DMS53 (cell line): ENCODE measurements at regions not wholly inside any gene's neighbourhood (a gene's known extent, or its start where the extent isn't known, plus 50 kb on each side); places are given as distances from the start of the nearest gene placed in this dataset.
A peak's percentile ranks its signal among the peaks of the same experiment; 100 is the strongest.

ENCODE experiments used
- DNase-seq: peaks from one replicate; lab custom pipeline; 2025; lab: John Stamatoyannopoulos, UW

DNA sequence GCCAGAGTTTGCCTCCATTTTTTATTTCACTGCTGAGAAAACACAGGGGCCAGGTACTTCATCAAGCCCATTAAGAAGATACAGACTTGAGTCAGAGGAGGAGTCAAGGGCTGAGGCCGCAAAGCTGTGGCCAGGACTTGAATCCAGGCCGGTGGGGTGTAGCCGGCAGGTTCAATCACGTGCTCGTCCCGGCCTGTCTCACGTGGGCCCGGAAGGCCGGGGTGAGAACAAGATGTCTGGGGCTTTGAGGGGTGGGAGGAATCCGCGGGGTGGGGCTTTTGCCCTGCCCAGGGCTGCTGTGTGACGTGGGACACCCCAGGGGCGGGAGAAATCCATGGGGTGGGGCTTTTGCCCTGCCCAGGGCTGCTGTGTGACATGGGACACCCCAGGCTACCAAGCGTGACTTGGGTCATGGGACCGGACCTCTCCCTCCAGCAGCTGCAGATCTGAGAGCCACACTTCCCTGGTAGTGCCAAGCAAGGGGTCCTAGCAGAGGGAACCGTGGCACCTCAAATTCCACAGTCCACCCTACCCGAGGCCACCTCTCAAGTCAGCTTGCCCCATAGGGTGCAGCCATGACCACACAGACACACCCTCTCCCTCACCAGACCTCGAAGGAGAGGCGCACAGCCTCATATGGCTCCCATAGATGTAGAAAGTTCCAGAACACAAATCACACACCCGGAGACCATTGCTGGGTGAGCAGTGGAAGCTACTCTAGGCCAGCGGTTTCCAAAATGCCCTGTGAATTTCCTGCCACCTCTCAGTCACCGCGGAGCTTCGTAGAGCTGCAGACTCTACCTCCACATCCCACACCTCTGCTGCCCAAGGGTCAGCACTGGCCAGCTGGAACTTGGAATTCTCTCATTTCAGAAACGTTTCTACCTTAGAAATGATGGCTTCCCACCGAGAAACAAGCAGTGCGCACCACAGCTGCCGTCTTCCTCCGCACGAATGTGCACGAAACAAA, 156.1 kb downstream of the DLL1 start:
- DNase-seq = no peak

DNA sequence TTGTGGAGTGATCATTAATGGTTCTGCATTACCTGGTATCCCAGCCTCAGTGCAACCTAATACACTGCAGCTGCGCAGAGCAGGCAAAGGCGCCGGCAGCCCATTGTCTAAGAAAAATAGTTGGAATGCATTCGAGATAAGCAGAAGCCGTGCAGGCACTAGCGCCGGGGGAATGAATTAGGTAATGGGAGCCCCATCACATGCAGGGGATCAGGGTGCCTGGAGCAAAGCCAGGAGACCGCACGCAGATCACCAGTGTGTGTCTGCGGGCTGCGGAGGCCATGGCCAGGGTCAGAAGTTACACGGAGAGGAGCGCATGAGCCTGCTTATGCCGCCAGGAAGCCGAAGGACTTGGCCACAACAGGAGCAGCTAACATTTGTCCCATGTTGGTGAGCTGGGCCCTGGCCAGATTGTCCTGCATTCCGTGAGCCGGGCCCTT, 156.8 kb downstream of the DLL1 start:
- peak; percentile 12 for DNase-seq

DNA sequence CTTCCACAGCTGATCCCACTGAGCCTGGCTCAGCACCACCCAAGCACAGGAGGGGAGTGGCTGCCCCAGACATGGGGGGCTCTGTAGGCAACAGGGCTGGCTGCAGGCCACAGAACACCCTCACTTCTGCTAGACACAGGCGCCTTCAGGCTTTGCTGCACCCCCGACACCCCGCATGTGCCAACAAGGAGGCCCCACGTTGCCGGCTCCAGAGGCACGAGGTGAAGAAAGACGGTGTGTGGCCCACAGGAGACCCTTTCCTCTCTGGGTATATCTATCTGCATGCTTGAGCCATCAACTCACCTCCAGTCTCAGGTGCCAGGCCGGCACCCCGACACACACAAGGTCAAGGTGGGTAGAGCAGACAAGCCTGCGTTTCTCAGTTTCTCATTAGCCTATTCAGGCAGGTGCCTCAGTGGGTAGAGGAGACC, 158.3 kb downstream of the DLL1 start:
- no peak for DNase-seq

DNA sequence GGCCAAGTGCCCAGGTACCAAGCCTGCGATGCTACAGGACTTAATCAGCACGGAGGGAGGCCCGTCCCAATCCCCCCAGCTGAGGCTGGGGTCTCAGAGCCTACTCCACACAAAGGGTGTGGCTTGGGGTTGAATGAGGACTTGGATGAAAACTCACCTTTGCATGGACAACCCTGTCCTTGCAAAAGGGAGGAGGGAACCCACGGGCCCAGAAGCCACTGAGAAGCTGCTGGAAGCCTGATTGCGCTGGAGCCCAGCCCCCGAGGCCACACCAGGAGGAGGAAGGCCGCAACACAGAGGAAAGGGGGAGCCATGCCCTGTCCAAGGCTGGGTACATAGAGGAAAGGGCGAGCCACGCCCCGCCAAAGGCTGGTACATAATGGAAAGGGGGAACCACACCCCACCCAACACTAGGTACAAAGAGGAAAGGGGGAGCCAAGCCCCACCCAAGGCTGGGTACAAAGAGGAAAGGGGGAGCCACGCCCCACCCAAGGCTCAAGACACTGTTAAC, 158.8 kb downstream of the DLL1 start:
- DNase-seq = no peak

DNA sequence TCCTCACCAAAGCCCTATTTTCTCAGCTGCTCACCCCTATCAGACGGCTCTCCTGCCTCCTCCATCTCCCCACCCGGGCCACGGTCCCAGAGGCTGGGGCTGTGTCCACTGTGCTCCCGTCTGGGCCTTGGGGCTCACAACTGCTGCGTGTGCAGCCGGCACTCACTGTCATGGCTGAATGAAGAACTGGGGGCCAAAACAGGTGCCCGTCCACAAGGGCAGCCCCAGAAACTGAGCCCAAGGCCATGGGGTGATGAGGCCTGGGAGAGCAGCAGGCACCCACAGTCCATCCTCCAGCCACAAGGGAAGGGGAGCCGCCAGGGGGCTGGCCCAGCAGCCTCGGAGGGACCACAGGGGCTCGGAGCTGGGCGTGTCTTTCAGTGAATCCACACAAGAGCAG, 159.5 kb downstream of the DLL1 start:
- no peak for DNase-seq

DNA sequence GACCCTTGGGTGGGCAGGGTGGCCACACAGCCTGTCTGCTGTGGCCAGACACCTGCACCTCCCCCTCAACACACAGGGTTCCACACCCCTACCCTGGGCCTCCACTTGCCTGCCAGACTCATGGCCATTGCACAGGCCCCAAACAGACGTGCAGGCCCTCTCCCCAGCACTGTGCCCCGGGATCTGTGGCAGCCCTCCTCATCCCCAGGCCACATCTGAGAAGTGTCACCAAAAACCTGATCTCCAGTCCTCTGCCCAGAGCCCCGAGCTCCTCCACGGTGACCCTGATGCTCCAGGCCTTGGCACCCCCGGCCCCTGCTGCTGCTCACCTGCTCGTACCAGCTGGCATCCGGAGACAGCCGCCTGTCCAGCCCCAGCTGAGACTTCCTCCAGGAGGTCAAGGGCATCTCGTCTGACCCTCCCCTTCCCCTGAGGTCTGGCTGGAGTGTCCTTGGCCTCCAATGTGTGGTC, 160.1 kb downstream of the DLL1 start:
- no peak for DNase-seq

DNA sequence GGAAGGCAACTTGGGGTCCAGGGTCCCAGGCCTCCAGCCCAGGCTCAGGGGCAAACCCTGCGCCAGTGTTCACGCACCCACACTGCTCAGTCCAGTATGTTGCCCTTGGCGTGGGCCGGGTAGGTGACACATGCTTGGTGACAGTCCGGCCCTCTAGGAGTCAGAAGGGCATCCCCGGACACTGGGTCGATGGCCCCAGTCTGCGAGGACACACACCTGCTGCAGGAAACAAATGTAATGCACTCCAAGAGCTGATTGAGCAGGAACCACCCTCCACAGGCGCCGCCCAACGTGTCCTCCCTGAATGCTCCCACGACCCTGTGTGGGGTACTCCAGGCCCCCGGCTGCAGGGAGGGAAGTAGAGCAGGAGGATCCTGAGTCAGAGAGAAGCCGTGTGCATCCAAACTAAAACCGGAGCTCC, 160.7 kb downstream of the DLL1 start:
- DNase-seq = no peak

DNA sequence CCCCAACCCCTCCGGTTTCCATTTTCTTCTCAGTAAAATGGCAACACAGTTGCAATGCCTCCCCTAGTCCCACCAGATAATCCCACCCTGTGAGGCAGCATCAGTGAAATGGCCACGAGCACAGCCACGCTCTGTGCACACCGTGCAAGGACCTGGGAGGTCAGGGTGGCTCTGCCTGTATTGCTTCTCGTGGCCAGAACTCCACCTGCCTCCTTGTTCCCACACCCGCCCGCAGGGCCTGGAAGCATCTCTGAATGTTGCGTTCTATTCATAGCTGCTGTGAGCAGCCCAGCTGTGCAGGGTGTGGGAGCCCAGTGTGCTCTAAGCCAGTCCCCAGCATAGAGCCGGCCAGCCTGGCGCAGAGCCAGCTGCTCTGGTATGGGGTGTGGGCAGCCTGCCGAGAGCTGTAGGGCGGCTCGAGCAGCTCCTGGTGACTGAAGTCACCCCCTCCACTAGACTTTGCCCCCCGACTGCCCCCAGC, 161.1 kb downstream of the DLL1 start:
- peak; percentile 62 for DNase-seq

DNA sequence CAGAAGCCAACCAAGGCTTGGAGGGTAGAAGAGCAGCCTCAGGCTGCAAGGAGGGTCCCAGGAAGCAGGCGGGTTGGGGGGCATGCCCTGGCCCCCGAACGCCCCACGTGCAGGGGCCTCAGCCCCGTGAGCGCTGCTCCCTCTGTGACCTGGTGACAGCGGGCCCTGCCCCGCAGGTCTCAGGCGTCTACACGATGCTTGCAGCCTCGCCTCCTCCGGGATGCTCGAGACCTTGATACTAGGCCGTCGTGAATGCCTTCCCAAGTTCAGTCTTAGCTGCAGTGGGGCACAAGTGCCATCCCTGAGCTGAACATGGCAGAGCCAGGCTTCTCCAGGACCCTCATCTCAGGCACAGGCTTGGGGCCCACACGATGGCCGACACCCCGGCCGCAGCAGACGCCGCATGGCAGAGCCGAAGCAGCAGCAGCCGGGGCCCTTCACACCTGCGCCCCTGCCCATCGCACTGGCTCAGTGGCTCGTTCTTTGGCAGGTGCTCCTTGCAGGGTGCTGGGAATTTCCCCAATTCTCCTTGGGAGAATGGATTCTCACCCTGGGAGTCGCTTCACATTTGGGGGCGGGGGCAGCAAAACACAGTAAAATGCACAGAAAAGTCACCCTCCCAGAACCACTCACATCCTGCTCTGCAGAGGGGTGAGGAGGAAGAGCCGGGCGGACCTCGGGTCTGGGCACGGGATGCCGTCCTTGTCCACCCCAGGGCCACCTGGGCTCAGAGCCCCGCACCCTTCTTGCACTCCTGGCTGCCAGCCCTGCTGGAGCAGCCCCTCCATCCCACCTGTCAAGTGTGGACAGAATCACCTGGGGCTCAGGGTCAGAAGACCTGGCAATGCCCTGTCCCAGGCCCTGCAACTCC, 161.8 kb downstream of the DLL1 start:
- DNase-seq = no peak

DNA sequence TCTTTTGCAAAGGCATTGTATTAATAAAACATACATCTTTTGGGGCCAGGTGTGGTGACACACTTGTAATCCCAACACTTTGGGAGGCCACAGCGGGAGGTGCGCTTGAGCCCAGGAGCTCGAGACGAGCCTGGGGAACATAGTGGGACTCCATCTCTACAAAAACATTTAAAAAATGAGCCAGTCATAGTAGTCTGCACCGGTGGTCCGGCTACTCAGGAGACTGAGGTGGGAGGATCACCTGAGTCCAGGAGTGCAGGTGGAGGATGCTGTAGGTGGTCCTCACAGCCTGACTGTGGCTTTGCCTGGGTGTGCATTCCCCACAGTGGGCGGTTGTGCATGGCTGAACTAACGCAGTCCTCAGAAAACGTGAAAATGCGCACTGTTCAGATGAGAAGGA, 162.5 kb downstream of the DLL1 start:
- DNase-seq = no peak

DNA sequence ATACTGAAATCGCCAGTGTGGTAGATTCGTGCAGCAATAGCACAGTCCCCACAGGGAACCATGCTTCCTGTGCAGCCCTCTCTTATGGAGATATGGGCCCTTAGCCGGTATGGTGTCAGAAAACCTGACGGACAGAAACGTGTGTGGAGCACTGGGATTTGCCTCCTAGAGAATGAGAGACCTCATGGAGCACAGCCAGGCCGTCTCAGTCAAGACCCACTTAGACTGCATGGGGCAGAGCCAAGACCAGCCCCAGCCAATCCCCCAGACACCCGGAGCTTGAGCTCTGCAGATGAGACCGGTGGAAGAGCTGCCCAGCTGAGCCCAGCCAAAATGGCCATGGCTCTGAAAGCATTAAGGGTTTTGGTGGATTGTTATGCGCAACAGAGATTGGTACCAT, 163.7 kb downstream of the DLL1 start:
- DNase-seq = no peak

DNA sequence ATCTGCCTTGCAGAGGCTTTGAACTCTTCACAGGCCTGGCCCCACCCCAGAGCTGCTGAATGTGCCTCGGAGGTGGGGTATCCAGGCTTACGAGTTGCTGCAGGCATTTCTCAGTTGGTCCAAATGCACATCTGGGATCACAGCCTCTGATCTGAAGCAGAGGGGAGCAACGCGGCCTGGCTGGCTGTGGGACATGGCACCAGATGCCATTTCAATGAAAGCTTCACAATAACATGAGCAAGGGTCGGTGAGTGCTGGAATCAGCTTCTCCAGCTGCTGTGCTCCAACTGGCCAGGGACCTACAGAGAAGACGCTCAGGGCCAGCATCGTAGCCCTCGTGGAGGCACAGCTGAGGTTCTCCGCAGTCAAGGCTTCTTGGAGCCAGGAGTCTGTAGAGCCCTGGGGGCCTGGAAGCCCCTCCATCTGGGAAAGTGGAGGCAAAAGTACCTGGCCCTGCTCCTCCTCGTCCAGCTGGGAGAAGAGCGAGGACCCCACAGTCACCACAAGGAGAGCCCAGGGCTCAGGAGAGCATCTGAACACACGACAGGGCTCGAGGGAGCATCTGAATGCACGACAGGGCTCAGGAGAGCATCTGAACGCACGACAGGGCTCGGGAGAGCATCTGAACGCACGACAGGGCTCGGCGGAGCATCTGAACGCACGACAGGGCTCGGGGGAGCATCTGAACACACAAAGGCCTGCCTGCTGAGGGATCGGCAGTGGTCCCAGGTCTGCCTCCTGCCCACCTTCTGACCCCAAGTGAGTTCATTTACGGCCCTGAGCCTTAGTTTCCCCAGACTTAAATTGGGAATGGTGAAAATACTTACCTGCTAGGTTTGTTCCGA, 165.2 kb downstream of the DLL1 start:
- DNase-seq = no peak

DNA sequence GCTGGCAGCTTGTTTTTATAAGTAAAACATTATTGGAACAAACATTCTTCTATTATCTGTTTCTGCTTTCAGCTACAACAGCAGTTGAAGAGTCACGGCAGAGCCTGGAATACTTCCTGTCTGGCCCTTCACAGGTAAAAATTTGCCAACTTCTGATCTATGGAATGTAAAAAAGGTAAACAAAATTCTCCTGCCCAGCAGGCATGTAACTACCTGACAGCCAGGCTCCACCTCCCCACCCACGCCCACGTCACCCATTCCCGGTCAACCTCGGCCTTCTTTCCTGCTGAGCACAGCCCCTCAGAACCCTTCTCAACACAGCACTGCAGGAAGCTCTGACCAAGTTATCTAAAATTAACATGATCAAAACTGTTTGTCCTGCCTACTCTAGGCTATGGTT, 166.0 kb downstream of the DLL1 start:
- peak; percentile 61 for DNase-seq

DNA sequence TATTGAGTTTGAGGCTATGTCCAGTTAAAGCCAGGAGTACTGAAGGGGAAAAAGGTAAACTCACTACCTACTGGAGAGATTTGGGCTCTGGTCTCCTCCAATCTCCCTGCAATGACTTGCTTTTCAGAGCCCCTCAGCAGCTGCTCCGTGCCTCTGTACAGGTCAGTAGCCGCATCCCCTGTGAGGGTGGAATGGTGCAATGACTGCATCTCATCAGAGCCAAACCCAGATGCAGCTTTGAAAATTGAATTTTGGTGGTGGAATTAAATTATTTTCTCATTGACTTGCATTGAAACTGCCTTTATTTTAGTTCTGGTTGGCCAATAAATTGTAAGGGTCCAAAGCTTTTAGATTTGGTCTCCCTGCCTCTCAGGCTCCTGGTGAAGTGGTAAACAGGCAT, 166.7 kb downstream of the DLL1 start:
- DNase-seq = no peak

DNA sequence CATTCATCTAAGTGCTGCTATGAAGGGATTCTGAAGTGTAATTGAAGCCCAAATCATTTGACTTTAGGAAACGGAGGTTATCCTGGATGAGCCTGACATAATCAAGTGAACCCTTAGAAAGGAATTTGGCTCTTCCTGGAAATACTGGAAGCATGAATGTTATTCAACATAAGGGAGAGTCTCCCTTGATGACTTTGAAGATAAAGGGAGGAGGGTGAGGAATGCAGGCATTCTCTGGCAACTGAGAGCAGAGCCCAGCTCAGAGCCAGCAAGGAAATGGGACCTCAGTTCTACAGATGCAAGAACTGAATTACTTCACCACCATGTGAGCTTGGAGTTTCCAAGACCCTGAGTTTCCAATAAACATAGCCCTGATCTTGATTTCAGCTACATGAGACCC, 168.2 kb downstream of the DLL1 start:
- DNase-seq = no peak

DNA sequence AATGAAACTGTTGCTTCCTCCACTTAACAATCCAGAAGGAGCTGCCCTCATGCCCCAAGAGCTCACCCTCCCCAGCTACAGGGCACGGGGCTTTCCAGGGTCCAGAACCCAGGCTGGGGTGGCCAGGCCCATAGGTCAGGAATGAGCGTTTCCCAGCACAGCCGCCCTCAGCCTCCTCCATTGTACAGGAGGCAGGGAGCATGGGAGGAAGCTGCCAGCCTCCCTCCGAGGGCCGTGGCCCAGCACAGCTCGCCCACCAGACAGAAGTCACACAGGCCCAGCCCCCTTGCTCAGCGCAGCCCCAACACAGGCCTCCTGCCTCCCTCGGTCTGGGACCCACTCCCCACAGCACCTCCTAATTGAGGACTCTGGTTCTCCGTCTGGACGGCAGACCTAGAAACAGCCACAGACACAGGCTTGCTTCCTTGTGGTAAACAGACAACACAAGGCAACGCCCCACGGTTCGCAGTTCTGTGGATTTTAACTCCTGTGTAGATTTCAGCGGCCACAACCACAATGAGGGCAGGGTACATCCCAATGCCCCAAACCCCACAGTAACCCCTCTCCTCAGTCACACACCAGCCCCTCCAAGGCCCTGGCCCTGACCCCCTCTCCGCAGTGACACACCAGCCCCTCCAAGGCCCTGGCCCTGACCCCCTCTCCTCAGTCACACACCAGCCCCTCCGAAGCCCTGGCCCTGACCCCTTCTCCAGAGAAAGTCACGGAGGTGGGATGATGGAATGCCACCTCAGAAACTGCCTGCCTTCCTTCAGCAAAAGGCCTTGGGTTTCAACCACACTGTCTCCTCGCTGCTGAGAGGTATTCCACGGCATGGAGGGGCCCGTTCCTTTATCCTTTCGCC, 173.5 kb downstream of the DLL1 start:
- DNase-seq = no peak

DNA sequence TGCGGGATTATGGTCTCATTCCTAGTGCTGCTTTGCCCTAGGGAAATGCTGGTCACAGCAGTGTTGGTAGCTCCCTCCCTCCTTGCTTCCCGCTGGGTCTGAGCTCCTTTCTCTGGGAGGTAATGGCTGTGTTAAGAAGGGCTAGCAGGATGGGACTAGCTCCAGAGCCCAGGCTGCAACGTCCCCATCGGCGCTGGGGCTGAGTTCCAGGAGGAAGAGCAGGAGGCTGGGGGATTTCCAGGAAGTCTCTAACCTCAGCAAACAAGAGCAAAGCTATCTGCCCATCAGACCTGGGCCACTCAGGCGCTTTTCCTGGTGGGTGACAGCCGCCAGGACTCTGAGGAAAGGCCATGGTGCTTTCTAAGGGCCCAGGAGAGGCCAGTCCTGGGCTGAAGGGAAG, 174.2 kb downstream of the DLL1 start:
- DNase-seq = no peak

DNA sequence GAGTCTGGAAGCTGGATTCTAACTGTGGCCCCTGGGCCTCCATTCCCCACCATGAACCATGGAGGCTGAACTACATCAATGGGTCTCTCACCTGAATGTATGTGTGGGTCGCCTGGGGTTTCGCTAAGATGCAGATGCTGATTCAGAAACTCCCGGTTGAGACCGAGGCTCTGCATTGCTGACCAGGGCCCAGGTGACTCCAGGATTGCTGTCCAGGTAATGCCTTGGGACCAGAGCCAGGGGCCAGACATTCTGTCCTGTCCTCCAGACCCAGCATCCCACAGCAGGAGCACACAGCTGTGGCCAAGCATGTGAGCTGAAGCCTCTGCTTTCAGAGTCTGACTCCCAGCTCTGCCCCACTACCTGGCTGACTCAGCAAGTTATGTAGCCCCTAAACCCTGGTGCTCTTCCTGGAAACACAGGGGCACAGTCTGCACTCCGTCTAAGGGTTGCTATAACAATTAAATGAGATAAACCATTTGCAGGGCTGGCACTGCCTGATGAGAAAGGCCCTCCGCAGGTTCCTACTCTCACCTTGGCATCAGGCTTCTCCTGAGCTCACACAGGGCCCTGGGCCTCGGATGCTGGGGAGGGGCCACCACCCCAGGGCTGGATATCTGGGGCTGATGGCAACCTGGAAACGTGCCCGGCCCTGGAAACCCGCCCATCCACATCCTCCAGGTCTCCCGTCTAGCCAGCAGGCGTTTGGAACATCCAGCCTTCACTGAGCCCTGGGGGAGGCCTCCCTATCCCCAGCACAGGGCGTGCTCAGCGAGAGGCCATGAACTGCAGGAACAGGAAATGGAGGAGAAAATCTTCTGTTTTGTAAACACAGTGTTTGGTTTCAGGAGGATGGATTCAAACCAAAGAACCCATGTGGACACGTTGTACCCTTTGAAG, 175.7 kb downstream of the DLL1 start:
- DNase-seq = peak; percentile 17

DNA sequence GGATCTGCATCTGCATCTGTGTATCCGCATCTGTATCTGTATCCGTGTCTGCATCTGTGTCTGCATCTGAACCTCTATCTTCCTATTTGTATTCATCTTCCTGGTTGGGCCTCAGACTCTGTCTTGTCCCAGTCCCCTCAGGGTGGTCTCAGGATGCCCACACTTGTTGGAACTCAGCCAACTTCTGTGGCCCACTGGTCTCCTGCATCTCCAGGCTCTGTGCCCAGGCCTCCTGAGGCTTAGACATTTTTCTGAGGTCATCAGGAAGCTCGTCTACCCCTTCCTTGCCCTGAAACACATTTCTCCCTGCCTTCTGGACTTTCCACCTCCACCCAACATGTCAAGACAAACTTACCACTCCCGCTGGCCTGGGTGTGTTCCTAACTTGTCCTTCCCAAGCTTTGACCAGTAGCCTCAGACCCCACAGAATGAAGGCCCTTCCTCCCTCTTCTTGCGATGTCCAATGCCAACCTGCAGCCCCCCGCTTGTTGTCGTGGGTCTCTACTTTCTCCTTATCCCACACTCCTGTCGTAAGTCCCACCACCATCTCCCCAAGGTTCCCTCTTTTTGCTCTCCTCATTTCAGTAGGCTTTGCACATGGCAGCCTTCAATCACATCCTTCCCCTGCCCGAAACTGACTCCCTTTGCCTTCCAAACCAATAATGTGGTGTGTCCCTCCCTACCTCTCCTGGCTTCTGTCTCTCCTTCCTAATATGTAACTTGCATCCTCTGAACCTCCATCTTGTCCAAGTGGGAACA, 176.5 kb downstream of the DLL1 start:
- no peak for DNase-seq
